ENCODE measurements at regions not wholly inside any gene's neighbourhood (a gene's known extent, or its start where the extent isn't known, plus 50 kb on each side); places are given as distances from the start of the nearest gene placed in this dataset.

DNA sequence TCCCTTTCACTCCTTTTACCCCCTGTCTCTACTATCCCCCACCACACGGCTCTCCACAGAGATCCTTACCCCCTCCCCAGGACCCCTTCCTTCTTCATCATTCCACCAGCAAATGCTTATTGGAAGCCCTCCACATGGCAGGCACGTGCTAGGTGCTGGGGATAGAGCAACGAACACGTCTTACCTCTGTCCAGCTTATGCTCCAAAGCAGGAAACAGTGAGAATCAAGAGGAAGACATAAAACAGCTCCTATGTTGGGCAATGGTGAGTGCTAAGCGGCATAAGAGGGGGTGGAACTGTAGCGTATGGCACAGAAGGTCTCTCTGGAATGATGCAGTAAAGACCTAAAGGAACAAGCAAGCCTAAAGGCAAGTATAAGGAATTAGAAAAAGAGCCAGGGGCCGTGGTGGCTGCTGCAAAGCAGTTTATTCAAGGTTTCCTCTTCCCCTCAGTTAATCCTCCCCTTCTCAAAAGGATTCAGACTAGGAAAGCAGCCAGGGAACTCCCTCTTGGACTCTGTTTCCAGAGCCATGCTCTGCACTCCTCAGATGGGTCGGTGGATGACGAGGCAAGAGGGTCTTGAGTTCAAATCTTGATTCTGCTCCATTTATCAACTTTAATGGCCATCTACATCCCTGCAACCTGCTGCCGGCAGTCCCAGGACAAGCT, 289.4 kb downstream of the FOXO1 start:
- no peak for TF ChIP-seq GATA2 (IDR thresholded peaks at IDR 0.05; ENCODE audit: low read depth, low read length)
- no peak for TF ChIP-seq GATA3 (IDR thresholded peaks at IDR 0.05; ENCODE audit: low read depth, low read length)

DNA sequence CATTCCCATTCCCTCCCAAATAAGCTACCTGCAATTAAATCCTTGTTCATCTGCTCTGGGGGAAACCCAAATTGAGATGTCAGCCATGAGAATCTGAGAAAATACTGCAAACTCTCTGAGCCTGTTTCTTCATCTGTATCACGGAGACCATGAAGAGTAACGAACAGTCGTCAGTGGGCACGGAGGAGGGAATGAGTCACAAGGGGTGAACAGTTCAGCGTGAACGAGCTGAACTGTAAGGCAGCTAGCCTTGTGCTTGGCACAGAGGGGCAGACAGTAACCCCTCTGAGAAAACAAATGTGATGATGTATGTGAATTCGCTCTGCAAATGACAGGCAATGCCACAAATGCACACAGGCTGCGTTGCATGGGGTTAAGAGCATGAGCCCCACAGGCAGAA, 288.7 kb downstream of the FOXO1 start:
- TF ChIP-seq GATA3 (IDR thresholded peaks at IDR 0.05; ENCODE audit: low read depth, low read length), result no peak
- no peak for TF ChIP-seq GATA2 (IDR thresholded peaks at IDR 0.05; ENCODE audit: low read depth, low read length)

DNA sequence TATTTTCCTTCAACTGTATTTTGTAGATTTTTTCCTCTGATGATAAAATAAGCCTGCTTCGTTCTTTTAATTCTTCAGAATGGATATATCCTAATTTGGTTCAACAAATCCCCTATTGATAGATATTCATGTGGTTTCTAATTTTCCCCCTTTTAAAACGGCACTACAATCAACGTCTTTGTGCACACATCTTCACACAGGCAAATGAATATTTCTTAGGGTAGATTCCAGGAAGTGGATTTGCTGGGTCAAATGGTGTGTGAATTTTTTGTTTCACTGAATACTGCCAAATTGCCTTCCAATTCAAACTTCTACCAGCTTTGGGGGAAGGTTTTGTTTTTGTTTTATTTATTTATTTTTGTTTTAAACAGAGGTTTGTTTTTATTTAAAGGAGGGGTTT, 287.2 kb downstream of the FOXO1 start:
- TF ChIP-seq GATA3 (IDR thresholded peaks at IDR 0.05; ENCODE audit: low read depth, low read length), result no peak
- no peak for TF ChIP-seq GATA2 (IDR thresholded peaks at IDR 0.05; ENCODE audit: low read depth, low read length)

DNA sequence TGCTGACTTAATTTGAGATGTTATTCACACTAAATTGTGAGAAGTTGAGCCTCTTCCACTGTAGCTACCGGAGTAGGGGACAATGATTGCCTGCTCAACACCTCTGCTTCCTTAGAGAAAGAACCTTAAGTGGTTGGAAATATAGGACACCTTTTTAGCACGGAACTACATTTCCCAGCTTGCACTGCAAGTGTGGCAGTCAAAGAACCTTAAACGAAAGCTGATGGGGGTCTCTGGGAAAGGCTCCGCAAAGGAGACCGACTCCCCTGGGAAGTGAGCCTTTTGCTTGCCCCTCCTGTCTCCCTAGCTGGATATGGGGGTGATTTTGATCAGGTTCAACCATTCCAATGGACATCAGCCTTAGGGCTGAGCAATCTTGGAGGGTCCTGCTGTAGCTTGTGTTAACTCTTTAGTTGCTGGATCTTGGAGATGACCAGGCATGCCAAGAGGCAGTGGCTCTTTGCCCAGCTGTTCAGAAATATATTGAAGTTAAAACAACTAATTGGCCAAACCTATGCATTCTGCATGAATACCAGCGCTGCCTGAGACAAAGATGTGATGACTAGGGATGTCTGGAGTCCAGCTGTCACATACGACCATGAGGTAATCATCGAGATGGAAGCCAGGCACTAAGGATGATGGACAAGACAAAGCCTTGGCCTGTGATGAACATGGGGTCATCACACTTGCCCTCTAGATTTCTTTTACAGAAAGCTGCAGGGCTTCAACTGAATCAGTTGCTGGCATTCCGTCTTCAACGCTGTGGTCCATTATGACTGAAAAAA, 286.5 kb downstream of the FOXO1 start:
- TF ChIP-seq GATA3 (IDR thresholded peaks at IDR 0.05; ENCODE audit: low read depth, low read length) (no peak), GATA2 (IDR thresholded peaks at IDR 0.05; ENCODE audit: low read depth, low read length) (no peak)

DNA sequence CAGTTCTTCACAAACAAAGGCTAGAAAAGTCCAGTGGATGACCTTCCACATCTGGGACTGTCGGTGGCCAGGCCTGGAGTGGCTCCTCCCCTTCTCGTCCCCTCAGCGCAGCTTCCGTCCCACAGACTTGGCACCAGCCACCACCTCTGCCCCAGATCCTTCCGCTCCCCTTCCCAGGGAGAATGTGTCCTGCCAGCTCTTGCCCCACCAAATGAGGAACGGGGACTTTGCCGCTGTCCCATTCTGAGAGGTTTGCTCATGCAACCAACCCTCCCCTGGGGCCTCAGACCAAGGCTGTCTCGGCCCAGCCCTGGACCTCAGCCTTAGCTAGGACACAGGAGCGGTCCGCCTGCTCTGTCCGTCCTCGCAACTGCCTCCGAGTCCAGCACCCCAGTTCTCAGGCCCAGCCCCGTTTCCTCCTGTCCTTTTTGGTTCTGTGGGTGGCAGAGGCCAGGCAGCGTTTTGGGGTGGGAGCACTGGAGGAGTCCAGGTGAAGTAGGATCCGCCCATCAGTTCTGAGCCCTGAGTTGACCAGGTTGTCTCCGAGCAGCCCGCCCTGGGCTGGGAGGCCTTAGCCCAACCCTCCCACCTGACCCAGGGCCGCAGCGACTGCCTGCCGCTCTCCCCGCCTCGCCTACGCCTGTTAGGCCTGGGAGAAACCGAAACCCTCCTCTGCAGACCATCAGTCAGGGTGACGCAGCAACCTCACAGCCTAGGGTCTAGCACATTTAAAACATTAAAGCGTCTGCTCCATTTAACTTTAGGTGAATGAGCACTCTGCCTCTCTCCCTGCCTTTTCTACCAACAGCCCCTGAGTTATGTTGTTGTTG, 284.3 kb downstream of the FOXO1 start:
- no peak for TF ChIP-seq GATA3 (IDR thresholded peaks at IDR 0.05; ENCODE audit: low read depth, low read length)
- no peak for TF ChIP-seq GATA2 (IDR thresholded peaks at IDR 0.05; ENCODE audit: low read depth, low read length)

DNA sequence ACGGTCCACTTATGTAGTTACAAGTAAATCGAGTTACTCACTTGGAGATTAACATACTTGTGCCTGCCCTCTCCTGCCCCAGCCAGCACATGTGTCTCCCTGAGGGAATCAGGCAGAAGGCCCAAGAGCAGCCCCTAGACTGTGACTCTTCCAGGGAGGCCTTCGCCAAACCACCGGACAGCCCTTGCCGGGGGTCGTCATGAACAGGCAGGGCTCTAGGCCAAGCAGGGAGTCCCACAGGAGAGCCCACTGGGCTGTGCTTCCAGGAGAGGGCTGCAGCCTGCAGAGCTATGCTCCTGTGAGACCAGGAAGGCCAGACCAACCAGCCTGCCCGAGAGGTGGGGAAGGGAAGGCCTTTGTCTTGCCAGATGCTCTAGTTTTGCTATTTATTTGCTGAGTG, 283.3 kb downstream of the FOXO1 start:
- TF ChIP-seq GATA3 (IDR thresholded peaks at IDR 0.05; ENCODE audit: low read depth, low read length) (no peak), GATA2 (IDR thresholded peaks at IDR 0.05; ENCODE audit: low read depth, low read length) (no peak)

DNA sequence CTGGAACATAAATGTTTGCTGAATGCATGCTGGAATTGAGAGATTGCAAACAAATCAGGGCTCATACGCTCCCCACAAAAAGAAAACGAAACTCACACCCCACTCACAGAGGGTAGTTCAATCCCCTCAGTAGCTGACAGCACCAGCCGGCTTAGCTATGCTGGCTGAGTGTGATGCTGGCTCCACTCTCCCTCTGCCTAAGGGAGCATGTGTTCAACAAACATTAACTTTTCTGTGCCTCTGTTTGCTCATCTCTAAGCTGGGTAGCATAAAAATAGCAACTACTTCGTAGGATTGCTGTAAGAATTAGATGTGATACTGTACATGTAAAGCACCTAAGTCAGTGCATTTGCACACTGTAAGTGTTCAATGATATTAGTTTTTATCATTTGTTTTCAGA, 282.6 kb downstream of the FOXO1 start:
- TF ChIP-seq GATA3 (IDR thresholded peaks at IDR 0.05; ENCODE audit: low read depth, low read length) (no peak), GATA2 (IDR thresholded peaks at IDR 0.05; ENCODE audit: low read depth, low read length) (no peak)

DNA sequence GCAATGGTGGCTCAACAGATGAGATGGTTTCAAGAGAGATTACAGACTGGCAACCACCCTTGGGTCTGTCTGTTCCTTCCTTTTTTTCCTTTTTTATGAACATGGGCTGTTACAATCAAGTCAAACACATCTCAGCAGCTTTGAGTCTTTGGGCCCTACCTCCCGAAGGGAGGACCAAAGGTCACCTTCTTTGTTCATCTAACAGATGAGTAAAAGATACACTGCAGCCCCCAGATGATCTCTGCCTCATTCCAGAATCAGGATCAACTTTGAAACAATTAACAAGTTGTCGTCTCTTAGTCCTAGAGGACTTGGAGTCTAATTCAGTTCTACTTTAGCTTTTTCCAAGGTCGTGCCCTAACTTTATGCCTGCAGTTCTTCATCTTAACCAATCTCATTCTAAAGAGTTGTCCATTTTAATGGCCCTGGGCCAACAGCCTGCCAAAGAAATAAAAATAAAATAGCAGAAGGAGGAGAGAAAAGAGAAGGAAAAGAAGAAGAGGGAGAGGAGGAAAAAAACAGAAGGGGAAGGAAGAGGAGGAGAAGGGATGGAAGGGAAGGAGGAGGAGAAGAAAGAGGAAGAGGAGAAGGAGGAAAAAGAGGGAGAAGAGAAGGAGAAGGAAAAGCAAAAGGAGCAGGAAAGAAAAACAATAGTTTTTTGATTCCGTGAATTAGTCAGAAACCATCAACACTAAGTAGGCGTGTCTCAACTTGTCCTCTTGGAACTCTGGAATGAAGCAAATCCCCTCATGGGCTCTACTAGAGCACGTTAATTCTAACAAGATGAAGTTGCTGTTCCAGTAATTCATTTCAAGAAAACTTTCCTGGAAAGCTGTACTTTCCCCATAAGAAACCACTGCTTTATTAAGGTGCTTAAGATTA, 281.2 kb downstream of the FOXO1 start:
- no peak for TF ChIP-seq GATA2 (IDR thresholded peaks at IDR 0.05; ENCODE audit: low read depth, low read length)
- no peak for TF ChIP-seq GATA3 (IDR thresholded peaks at IDR 0.05; ENCODE audit: low read depth, low read length)

DNA sequence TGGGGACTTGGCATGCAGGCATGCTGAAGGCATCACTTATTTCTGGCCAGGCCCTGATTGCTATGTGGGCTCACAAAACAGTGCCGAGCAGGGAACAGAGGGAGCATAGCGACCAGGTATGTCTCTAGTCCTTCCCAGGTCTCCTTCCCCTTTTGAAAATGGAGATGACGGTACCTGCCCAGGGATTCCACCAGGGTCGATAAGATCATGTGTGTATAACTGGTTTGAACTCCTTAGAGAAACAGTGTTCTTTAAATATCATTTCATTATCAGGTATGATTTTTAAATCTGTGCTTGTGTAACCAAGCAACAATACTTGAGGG, 280.6 kb downstream of the FOXO1 start:
- TF ChIP-seq GATA2 (IDR thresholded peaks at IDR 0.05; ENCODE audit: low read depth, low read length) (no peak), GATA3 (IDR thresholded peaks at IDR 0.05; ENCODE audit: low read depth, low read length) (no peak)

DNA sequence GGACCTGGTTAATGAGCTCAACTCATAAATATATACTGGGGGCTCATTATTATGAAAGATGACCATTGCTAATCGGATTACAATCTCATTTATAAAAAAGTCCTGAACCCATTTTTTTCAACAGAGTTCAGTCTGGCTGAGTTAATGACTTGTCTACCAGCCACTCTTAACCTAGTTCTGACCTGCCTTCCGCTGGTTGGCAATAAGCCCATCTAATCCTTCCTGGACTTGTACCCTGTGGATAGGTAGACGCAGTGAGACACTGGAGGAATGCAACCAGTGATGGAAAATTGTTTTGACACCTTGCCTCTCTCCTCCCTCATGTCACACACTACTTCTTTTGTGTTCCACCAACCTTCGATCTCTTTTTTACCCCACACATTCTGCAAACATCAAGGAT, 279.9 kb downstream of the FOXO1 start:
- no peak for TF ChIP-seq GATA2 (IDR thresholded peaks at IDR 0.05; ENCODE audit: low read depth, low read length)

DNA sequence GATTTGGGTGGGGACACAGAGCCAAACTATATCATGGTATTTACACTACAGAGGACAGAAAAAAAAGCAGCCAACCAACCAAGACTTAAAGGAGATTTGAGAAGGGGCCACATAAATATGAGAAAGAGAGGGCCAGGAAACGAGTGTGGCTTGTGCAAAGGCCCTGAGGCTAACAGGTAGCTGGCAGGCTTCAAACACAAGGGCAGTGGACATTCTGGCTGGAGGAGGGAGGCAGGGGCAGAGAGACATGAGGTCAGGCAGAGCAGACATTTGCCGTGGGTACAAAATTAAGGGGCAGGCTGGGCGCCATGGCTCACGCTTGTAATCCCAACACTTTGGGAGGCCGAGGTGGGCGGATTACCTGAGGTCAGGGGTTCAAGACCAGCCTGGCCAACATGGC, 278.7 kb downstream of the FOXO1 start:
- TF ChIP-seq GATA3 (IDR thresholded peaks at IDR 0.05; ENCODE audit: low read depth, low read length), result no peak

DNA sequence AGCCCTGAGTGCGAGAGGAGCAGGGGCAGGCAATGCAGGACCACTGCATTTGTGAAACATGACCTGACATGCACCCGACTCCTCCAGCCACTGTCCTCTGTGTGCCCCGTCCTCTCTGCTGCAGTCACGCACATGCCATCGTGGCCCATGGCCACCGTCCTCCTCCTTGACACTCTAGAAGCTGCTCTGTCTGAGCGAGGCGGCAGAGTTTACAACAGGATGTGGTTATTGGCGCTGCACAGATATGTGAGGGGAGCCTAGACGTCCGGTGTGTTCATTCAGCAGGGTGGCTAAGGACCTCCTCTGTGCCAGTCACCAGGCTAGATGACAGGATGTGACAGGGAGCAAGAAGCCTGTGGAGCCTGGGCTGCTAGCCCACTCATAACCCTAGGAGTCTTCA, 277.8 kb downstream of the FOXO1 start:
- TF ChIP-seq GATA2 (IDR thresholded peaks at IDR 0.05; ENCODE audit: low read depth, low read length) (no peak), GATA3 (IDR thresholded peaks at IDR 0.05; ENCODE audit: low read depth, low read length) (no peak)

DNA sequence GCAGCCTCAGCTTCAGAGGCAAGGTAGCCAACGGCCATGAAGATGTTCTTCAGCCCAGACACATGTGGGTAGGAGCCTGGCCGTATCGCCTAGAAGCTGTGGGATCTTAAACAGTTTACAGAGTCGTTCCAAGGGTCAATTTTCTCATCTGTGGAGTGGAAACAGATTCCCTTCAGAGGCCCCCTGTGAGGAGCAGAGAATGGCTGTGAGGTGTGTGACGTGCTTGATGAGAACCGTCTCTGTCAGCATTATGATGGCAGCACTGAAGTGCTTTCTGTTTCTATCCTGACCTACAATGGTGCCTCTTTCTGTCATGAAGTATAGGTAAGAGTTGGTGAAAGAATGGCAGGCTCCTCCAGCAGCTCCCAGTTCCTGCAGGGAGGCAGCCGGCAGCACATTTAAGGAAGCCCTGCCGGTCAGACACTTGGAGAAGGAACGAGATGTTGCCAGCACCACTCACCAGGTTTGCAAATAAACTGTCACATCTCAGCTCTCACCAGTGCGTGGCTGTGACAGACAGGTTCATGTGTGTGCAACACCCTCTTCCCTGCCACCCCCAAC, 277.3 kb downstream of the FOXO1 start:
- TF ChIP-seq GATA2 (IDR thresholded peaks at IDR 0.05; ENCODE audit: low read depth, low read length) (no peak), GATA3 (IDR thresholded peaks at IDR 0.05; ENCODE audit: low read depth, low read length) (no peak)

All from SH-SY5Y (cell line).